Neural cell (in vitro differentiated cells): ENCODE measurements at regions not wholly inside any gene's neighbourhood (a gene's known extent, or its start where the extent isn't known, plus 50 kb on each side); places are given as distances from the start of the nearest gene placed in this dataset.

Experiments used
- H2AFZ ChIP-seq: fragments of 200-600, 300-800 bp; sonication (generic), shearing (Covaris generic); 2 replicates; pipeline ENCODE4 v1.6.0; 2014; ENCODE audit warnings: low read depth, mild to moderate bottlenecking, antibody characterized with exemption, low read length, moderate library complexity
- H3F3A ChIP-seq: fragments of 200-600 bp; shearing (Covaris generic); 2 replicates; pipeline ENCODE4 v1.6.1; 2016; ENCODE audit warnings: mild to moderate bottlenecking, moderate library complexity, mixed read lengths, antibody characterized with exemption, low read length; ENCODE audit not compliant: insufficient read depth, poor library complexity, severe bottlenecking
- H3K27ac ChIP-seq: fragments of 200-600, 300-800 bp; sonication (generic), shearing (Covaris generic); 2 replicates; pipeline ENCODE4 v1.5.1; 2014; ENCODE audit warnings: mild to moderate bottlenecking, low read length, moderate library complexity
- H3K27me3 ChIP-seq: fragments of 300-800, 200-600 bp; sonication (generic), shearing (Covaris generic); 2 replicates; pipeline ENCODE4 v1.6.0; 2014; ENCODE audit warnings: mild to moderate bottlenecking, low read depth, low read length, moderate library complexity; ENCODE audit not compliant: insufficient read depth
- H3K36me3 ChIP-seq: fragments of 300-800, 200-600 bp; sonication (generic), shearing (Covaris generic); 2 replicates; pipeline ENCODE4 v1.5.1; 2014; ENCODE audit warnings: mild to moderate bottlenecking, antibody characterized with exemption, low read length, moderate library complexity; ENCODE audit not compliant: insufficient read depth
- H3K4me2 ChIP-seq: fragments of 300-800, 200-600 bp; sonication (generic), shearing (Covaris generic); 2 replicates; pipeline ENCODE4 v1.6.0; 2014; ENCODE audit warnings: mild to moderate bottlenecking, low read length
- H3K4me3 ChIP-seq: fragments of 300-800, 200-600 bp; sonication (generic), shearing (Covaris generic); 2 replicates; pipeline ENCODE4 v1.5.1; 2014; ENCODE audit warnings: mild to moderate bottlenecking, low read length, moderate library complexity
- H3K79me2 ChIP-seq: fragments of 200-600 bp; shearing (Covaris generic); replicated peaks from 2 replicates; pipeline ENCODE4 v1.6.0; 2014; ENCODE audit warnings: mild to moderate bottlenecking, low read length, moderate library complexity; ENCODE audit not compliant: insufficient read depth
- H3K9ac ChIP-seq: fragments of 300-800, 200-600 bp; sonication (generic), shearing (Covaris generic); 2 replicates; pipeline ENCODE4 v1.6.1; 2016; ENCODE audit warnings: mild to moderate bottlenecking, low read length, mixed read lengths
- H3K9me2 ChIP-seq: fragments of 200-600 bp; shearing (Covaris generic); 2 replicates; pipeline ENCODE4 v1.6.1; 2016; ENCODE audit warnings: mild to moderate bottlenecking, low read length, mixed read lengths; ENCODE audit not compliant: insufficient read depth
- H3K9me3 ChIP-seq: fragments of 200-600, 300-800 bp; sonication (generic), shearing (Covaris generic); 2 replicates; pipeline ENCODE4 v1.6.1; 2016; ENCODE audit warnings: mild to moderate bottlenecking, mixed run types, low read length, moderate library complexity, mixed read lengths
- H4K20me1 ChIP-seq: fragments of 200-600 bp; shearing (Covaris generic); 2 replicates; pipeline ENCODE4 v1.6.1; 2016; ENCODE audit warnings: mild to moderate bottlenecking, mixed run types; ENCODE audit not compliant: insufficient read depth
- EP300 ChIP-seq: fragments of 450-650 bp; conservative IDR thresholded peaks from 2 replicates; pipeline ENCODE4 v1.6.1; 2014; ENCODE audit warnings: antibody characterized with exemption, mild to moderate bottlenecking, moderate library complexity; ENCODE audit not compliant: poor library complexity, severe bottlenecking
- EZH2 ChIP-seq: fragments of 200-600, 300-800 bp; shearing (Covaris generic), sonication (generic); IDR thresholded peaks from 2 replicates; pipeline ENCODE4 v1.6.1; 2014; ENCODE audit warnings: antibody characterized with exemption, low read length, borderline replicate concordance, mild to moderate bottlenecking; ENCODE audit not compliant: insufficient read depth, poor library complexity, severe bottlenecking
- MXI1 ChIP-seq: fragments of 450-650 bp; conservative IDR thresholded peaks from 2 replicates; pipeline ENCODE4 v1.6.1; 2014; ENCODE audit warnings: antibody characterized with exemption, mild to moderate bottlenecking; ENCODE audit not compliant: poor library complexity, severe bottlenecking
- POLR2AphosphoS5 ChIP-seq: IDR thresholded peaks from 2 replicates; pipeline ENCODE4 v1.6.1; 2012
- RAD21 ChIP-seq: fragments of 450-650 bp; conservative IDR thresholded peaks from 2 replicates; pipeline ENCODE4 v1.6.1; 2014; ENCODE audit warnings: antibody characterized with exemption, mild to moderate bottlenecking, moderate library complexity
- SMC3 ChIP-seq: fragments of 450-650 bp; conservative IDR thresholded peaks from 2 replicates; pipeline ENCODE4 v1.6.1; 2014; ENCODE audit warnings: antibody characterized with exemption, mild to moderate bottlenecking, moderate library complexity; ENCODE audit not compliant: poor library complexity
- TAF1 ChIP-seq: IDR thresholded peaks from 2 replicates; pipeline ENCODE4 v1.6.1; 2012; ENCODE audit warnings: low read depth
- TF ChIP-seq, protein P1 (sequence below): fragments of 450-650 bp; IDR thresholded peaks from 2 replicates; pipeline ENCODE4 v1.5.1; 2014; ENCODE audit warnings: antibody characterized with exemption, mild to moderate bottlenecking, moderate library complexity; ENCODE audit not compliant: poor library complexity, severe bottlenecking
- TF ChIP-seq, protein P2 (sequence below): IDR thresholded peaks from 2 replicates; pipeline ENCODE4 v1.6.1; 2012; ENCODE audit warnings: borderline replicate concordance

DNA sequence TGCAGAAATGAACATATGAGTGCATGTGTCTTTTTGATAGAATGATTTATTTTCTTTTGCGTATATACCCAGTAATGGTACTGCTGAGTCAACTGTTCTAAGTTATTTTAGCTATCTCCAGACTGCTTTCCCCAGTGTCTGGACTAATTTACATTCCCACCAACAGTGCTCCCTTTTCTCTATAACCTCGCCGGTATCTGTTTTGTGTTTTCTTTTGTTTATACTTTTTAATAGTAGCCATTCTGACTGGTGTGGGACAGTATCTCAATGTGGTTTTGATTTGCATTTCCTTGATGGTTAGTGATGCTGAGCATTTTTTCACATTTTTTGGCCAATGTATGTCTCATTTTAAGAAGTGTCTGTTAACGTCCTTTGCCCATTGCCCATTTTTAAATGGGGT, 218.6 kb upstream of the KCNIP4 start:
- Histone ChIP-seq H3K36me3 (no peaks in the 10 kb centered on the region), H2AFZ (no peak overlapping the region), H3K9ac (no peak overlapping the region), H3K27ac (no peak overlapping the region), H3K9me3 (no peaks in the 10 kb centered on the region), H3K27me3 (no peaks in the 10 kb centered on the region), H3K9me2 (no peaks in the 10 kb centered on the region), H3K4me2 (no peak overlapping the region), H4K20me1 (no peaks in the 10 kb centered on the region), H3F3A (no peaks in the 10 kb centered on the region), H3K79me2 (no peaks in the 10 kb centered on the region), H3K4me3 (no peak overlapping the region)
- no peak for TF ChIP-seq RAD21
- no peak for TF ChIP-seq POLR2AphosphoS5
- TF ChIP-seq, protein P1, sequence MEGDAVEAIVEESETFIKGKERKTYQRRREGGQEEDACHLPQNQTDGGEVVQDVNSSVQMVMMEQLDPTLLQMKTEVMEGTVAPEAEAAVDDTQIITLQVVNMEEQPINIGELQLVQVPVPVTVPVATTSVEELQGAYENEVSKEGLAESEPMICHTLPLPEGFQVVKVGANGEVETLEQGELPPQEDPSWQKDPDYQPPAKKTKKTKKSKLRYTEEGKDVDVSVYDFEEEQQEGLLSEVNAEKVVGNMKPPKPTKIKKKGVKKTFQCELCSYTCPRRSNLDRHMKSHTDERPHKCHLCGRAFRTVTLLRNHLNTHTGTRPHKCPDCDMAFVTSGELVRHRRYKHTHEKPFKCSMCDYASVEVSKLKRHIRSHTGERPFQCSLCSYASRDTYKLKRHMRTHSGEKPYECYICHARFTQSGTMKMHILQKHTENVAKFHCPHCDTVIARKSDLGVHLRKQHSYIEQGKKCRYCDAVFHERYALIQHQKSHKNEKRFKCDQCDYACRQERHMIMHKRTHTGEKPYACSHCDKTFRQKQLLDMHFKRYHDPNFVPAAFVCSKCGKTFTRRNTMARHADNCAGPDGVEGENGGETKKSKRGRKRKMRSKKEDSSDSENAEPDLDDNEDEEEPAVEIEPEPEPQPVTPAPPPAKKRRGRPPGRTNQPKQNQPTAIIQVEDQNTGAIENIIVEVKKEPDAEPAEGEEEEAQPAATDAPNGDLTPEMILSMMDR, result no peak
- no peak for TF ChIP-seq TAF1
- TF ChIP-seq MXI1, result no peak
- no peak for TF ChIP-seq SMC3
- TF ChIP-seq EP300, result no peak
- no peak for TF ChIP-seq EZH2
- TF ChIP-seq, protein P2, sequence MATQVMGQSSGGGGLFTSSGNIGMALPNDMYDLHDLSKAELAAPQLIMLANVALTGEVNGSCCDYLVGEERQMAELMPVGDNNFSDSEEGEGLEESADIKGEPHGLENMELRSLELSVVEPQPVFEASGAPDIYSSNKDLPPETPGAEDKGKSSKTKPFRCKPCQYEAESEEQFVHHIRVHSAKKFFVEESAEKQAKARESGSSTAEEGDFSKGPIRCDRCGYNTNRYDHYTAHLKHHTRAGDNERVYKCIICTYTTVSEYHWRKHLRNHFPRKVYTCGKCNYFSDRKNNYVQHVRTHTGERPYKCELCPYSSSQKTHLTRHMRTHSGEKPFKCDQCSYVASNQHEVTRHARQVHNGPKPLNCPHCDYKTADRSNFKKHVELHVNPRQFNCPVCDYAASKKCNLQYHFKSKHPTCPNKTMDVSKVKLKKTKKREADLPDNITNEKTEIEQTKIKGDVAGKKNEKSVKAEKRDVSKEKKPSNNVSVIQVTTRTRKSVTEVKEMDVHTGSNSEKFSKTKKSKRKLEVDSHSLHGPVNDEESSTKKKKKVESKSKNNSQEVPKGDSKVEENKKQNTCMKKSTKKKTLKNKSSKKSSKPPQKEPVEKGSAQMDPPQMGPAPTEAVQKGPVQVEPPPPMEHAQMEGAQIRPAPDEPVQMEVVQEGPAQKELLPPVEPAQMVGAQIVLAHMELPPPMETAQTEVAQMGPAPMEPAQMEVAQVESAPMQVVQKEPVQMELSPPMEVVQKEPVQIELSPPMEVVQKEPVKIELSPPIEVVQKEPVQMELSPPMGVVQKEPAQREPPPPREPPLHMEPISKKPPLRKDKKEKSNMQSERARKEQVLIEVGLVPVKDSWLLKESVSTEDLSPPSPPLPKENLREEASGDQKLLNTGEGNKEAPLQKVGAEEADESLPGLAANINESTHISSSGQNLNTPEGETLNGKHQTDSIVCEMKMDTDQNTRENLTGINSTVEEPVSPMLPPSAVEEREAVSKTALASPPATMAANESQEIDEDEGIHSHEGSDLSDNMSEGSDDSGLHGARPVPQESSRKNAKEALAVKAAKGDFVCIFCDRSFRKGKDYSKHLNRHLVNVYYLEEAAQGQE, result no peak

DNA sequence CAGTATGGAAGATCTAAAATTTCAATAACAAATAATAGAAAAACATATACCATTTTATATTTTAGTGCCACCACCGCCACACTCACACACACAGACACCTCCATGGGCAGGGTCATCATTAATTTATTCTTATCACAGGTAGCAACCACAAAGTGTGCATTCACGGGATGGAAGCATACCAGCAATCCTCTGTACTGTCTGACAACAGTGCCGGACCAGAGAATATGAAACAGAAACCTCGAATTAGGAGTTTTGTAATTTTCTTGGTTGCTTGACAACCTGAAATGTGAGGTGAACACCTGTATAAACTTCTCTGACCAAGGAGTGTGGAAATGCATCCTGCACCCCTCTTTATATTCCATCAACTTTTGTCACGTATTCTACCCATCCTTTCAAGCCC, 213.9 kb upstream of the KCNIP4 start:
- TF ChIP-seq MXI1 (no peak), RAD21 (no peak), POLR2AphosphoS5 (no peak), TAF1 (no peak)
- TF ChIP-seq, protein P1, result no peak
- Histone ChIP-seq H3F3A (no peaks in the 10 kb centered on the region), H3K27me3 (no peaks in the 10 kb centered on the region), H2AFZ (no peak overlapping the region), H3K9me3 (no peaks in the 10 kb centered on the region), H4K20me1 (no peaks in the 10 kb centered on the region), H3K36me3 (no peaks in the 10 kb centered on the region), H3K27ac (no peak overlapping the region), H3K9me2 (no peaks in the 10 kb centered on the region), H3K4me2 (no peak overlapping the region), H3K79me2 (no peaks in the 10 kb centered on the region), H3K9ac (no peak overlapping the region), H3K4me3 (no peak overlapping the region)
